Amygdala (tissue), 56 donors: ENCODE measurements at regions not wholly inside any gene's neighbourhood (a gene's known extent, or its start where the extent isn't known, plus 50 kb on each side); places are given as distances from the start of the nearest gene placed in this dataset.

ENCODE experiments used
- DNase-seq, 56 donors: peaks; one replicate each; lab custom pipeline; 2025; lab: John Stamatoyannopoulos, UW

DNA sequence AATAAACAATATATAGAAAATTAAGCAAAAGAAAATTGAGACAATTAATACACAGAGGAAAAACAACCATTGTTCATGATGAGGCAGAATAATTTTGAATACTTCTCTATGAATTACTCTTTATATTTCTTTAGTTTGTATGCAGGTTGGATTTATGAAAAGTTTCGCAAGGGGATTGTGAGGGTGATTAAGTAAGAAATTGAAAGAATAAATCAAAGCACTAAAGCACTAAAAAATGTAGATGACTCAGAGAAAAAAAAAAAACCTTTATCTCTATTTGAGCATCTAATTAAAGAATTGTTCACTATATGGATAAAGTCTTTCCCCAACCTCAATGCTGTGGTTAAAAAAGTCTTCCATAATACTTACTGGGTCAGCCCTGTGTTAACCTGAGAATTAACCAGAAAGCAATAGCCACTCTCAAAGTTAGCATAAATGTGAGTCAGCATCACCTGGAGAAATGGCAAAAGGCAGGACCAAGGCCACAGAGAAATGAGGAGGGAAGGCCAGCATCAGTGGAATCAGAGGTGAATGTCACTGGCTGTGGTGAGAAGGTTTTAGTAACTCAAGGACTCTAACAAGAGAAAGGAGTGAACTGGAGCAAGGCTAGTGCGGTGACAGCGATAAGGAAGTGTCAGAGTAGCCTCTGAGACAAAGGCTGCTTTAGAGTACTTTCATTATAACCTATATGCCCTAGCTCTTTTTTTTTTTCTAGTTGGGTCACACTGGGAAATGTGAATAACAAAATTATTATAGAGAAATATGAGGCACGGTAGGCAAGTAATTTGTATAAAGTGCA lies 310.4 kb downstream of the KCNC2 start:
- DNase-seq = no peak

DNA sequence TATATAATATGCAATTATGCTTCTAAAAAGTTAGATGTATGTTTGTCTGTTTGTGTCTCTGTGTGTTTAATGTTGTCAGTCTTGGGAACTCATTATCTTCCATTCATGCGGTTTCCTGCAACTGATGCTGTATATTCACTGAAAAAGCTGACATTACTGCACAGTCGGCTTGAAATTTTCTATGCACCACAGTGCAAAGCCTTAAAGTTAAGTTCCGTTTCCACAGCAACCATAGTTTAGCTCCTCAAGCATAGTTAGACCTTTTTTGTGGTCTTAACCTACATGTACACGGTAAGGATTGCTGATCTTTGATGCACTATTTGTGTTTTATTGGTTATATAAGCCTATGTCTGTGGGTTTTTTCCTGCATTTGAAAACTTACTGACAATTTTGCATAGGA lies 309.4 kb downstream of the KCNC2 start:
- no peak for DNase-seq

DNA sequence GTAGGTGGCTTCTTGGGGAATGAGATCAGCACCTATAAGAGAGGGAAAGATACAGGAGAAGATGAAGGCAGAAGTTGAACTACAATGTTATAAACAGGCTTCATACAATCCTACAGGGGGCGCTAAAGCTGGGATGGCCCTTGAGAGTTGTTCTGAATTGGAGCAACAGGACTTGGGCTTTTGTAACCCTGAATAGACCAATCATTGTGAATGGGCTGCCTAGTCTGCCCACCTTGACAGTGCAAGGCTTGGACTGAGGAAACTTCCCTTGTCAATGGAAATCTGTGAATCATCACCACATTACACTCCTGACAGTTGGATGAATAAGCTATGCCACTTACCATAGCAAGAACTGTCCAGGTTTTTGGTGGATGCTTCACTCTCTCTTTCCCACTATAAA lies 306.1 kb downstream of the KCNC2 start:
- DNase-seq = no peak

DNA sequence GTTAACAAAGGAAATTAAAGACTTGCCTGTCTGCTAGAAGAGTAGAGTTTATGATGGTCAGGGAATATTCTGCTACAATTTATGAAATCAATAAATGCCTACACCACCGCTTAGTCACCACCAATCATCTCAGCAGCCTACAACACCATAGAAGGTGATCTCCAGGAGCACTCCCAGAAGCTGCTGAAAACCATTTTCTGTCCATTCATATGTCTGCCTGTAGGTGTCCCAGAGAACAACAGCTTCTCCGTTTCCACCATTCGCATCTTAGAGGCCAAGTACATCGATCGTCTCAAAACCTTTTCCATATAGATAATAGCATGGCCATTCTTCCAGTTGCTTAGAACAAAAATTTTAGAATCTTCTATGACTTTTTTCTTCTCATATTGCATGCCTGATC lies 303.4 kb downstream of the KCNC2 start:
- no peak for DNase-seq

DNA sequence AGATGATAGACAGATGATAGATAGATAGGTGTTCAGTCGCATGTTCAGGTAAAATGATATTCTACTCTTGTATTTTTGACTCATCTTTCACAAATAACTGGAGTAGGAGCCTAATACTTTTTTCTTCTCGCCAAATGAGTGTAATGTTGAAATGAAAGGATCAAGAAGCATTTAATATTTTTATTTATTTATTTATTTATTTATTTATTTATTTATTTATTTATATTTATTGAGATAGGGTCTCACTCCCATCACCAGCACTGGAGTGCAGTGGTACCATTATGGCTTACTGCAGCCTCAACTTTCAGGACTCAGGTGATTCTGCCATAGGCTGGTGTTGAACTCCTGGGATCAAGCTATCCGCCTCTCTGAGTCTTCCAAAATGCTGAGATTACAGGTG lies 298.8 kb downstream of the KCNC2 start:
- no peak for DNase-seq

DNA sequence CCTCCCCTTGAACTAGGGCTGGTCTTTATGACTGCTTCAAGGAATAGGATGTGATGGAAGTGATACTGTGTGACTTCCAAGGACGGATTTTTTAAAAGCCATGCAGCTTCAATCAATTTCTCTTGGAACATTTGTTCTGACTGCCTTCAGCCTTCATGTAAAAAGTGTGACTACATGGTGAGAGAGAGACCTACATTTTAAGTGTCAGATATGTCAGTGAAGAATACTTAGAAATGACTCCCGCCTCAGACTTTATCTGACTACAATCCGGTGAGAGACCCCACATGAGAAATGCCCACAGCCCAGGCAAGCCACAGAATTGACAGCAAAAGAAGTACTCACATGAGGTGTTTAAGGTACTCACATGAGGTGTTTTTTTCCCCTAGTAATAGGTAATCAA lies 295.3 kb downstream of the KCNC2 start:
- no peak for DNase-seq

DNA sequence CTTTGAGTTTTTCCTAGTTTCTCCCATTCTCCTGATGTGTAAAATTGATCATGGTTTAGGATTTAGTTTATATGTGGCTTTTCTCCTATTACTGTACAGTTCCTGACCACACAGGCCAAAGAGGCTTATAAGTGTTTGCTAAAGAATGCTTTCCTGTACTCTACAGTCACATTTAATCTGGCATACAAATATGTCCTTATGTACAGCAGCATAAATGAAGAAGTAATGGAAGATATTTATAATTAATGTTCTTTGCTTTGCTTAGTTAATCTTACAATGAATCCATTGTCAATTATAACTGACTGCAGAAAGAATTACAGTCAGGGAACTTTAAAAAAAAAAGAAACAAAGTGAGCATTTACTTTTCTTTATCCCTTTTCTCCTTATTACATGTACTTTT lies 293.9 kb downstream of the KCNC2 start:
- no peak for DNase-seq

DNA sequence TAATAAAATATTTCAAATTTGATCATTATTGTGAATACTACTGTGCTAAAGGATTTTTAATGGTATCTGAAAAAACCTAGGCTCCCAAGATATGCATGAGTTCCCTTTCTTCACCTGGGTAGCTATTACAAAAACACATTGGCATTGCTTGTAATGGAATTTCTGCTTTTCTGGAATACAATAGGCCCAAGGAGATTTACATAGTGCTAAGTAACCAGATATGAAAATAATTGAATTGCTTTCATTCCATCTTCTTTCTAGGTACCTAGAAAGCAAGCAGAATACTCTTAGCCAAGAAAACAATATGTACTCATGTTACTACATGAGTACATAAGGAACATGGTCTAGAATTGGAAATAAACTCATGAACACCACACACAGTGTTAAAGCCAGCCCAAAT lies 291.9 kb downstream of the KCNC2 start:
- no peak for DNase-seq

DNA sequence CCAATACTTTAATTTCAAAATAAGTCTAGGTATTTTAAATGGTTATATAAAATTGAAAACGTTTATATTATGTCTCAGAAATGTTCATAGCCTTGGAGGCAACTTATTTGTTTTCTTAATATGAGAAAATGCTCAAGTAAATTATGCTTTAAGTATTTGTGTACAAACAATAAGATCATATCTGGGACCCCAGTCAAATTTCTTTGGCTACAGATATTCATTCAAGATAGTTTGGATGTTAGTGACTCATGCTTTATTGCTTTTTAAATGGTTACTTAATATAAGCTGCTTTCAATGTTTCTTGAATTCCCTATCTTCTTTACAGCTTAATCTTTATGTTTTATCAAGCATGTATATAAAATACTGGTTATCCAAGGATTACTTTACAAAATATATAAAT lies 291.3 kb downstream of the KCNC2 start:
- no peak for DNase-seq

DNA sequence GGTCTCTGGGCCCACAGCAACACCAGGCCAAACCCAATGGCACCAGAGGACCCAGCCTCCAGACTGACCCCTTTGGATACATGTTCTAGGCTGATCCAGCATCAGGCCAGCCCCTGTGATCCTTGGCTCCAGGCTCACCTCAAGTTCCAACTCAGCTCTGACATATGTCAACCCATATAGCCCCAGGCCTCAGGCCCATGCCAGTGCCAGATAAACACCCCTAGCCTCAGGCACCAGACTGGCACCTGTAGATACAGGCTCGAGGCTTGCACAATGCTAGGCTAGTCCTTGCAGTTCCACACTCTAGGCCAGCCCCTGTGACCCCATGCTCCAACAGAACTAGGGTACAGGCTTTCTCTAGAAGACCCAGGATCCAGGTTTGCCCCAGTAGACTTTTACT lies 287.5 kb downstream of the KCNC2 start:
- DNase-seq = no peak

DNA sequence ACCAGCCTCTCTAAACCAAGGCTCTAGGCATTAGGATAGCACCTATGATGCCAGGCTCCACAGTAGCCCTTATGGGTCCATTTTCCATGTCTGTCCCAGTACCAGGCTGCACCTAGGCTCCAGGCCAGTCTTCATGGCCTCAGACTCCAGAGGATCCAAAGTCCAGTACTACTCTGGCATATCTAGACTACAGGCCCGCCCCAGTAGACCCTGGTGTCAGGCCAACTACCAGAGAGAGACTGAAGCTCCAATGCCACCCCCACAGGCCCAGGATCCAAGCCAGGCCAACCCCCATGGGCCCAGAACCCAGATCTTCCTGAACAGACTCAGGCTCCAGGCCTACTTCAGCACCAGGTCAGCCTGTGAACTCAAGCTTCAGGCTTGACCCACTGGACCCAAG lies 287.0 kb downstream of the KCNC2 start:
- no peak for DNase-seq

DNA sequence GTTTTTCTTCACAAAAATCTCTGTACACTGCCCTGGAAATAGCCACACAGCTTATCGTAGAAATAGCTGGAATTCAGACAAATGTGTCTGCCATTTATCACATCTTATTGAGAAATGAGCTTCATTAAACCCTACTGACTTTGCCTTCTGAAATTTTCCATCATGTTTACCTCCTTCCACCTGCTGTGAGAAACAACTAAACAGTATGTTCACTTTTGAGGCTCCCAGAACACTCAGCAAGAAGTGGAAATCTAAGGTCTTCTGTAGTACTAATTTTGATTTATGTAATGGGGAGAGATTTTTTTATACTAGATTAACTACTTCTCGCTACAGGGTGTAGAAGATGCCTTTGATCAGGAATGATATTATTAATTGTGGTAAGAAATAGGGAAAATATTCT lies 268.0 kb downstream of the KCNC2 start:
- no peak for DNase-seq

DNA sequence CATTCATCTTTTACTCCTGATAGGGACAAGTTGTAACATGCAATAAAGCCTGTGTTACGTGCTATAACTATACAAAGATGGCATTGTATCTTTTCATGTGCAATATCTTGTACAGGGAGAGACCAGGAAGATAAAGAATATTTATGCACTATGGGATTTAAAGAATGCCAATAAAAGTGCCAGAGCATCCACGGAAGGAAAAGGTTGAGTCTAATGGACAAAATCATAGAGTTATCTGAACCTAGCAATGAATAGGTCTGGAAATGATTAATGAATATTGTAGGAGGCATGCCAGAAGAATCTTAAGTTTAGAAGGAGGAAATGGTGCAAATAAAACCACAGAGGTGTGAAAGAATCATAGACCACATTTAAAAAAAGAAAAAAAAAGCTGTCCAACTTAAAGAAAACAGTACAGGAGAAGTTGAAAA lies 263.9 kb downstream of the KCNC2 start:
- no peak for DNase-seq

DNA sequence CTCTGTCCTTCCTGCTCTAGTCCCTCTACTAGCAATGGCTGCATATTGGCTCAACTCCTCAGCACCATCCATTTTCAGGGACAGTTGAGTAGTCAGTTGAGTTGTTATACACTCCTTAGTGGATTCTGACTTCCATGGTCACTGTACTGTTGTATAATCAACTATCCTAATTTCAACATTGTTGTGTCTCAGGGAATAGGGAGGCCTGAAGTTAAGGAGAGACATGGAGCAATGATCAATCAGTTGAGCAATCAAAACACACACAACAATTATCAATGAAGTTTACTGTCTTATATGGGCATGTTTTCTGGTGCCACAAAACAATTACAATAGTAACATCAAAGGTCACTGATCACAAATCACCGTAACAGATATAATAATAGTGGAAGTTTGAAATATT lies 255.9 kb downstream of the KCNC2 start:
- DNase-seq = no peak

DNA sequence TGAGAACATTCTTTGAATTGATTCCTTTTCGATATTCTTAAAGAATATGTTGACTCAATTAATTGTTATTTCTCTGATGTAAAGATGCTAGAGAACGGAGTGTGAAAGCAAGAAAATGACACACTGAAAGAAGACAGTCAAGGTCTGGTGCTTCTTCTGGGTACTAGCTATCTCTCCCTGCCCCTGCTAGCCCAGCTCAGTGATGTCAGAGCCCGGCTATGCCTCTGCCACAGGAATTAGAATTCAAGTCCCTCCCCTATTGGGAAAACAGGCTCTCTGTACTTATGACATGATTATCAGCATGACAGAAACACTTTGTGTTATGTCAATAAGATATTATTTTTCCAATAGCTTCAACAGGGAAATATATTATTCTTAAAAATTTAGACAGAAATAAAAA lies 252.4 kb downstream of the KCNC2 start:
- no peak for DNase-seq

DNA sequence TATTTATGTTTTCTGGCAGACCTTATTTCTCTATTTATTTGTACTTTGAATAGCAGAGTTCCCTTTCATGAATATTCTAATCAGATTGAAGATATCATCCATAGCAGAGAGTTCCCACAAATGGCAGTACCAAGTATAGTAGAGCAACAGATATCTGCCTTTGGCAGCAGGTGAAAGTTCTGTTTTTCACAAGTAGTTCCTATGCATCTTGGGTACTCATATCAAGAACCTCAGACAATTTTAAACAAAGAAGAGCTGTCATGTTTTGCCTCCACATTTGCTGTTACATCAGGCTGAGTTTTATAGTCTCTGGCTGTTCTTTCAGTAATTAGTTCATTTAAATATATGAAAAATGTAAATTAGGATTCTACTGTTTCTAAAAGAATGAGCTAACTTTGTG lies 252.0 kb downstream of the KCNC2 start:
- no peak for DNase-seq

DNA sequence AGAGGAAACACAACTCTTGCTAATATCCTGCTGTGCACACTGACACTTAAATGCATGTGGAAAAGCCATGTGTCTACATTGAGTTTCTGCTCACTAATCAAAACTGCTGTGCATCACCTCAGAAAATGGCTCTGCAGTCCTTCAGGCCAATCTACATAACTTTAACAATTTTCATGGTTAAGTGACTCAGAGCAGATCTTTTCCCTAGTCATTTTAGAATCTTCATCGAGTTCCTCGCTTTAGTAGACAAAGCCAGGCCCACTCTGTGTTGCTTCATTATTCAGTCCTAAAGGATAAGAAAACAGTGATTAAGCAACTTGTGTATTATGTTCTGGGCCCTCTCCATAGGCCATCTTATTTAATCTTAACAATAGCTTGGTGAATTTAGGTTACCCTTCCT lies 250.0 kb downstream of the KCNC2 start:
- DNase-seq = no peak

DNA sequence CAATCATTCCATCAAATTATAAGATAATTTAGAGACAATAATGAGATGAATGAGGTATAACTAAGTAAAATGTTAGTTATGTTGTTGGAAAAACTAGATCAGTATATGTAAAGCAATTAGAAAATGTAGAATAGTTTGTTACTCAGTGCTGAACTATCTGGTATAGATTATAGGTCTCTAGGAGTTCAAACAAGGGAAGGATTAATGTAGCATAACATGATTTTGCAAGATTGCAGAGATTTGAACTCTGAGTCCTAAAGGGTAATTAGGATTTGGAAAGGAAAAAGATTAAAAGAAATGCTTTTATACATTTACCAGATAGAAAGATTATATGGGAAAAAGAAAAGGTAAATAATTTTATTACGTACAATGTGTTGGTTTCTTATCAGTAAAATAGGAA lies 246.3 kb downstream of the KCNC2 start:
- no peak for DNase-seq

DNA sequence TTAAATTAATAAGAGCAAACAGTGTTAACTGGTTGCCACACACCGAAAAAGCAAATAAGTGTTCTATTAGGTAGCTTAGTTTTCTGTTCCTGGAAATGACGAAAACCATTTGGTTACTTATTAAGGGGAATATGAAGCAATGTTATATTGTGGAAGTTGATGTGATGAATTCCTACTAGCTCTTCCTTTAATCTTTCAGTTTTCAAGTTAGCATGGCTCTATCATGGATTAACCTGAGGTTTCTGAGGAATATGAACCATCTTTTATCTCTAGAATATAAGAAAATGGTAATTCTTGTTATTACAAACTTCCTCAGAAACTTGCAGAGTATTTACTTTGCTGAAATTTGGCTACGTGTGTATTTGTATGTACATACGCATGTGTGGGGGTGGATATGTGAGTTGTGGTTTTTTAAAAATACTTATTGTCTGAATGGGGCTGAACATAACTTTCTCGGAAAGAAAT lies 245.7 kb downstream of the KCNC2 start:
- DNase-seq = no peak

DNA sequence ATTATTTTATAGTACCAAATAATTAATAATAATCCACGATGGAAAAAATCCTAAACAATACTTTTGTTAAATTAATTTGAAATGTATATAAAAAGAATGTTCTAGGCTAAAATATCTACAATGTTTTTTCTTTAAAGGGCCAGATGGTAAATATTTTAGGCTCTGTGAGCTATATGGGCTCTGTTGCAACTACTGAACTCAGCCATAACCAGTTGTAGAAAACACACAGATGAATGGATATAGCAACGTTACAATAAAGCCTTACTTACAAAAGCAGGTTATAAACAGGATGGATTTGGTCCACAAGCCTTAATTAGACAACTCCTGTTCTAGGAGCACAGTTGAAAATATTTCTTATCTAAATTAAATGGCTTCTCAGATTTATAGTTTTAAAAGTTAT lies 245.2 kb downstream of the KCNC2 start:
- no peak for DNase-seq

DNA sequence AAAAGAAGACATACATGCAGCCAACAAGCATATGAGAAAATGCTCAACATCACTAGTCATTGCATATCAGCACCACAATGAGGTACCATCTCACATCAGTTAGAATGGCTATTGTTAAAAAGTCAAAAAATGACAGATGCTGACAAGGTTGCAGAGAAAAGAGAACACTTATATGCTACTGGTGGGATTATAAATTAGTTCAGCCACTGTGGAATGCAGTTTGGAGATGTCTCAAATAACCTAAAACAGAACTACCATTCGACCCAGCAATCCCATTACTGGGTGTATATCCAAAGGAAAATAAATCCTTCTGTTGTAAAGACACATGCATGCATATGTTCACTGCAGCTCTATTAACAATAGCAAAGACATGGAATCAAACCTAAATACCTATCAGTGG lies 238.4 kb downstream of the KCNC2 start:
- DNase-seq = no peak

DNA sequence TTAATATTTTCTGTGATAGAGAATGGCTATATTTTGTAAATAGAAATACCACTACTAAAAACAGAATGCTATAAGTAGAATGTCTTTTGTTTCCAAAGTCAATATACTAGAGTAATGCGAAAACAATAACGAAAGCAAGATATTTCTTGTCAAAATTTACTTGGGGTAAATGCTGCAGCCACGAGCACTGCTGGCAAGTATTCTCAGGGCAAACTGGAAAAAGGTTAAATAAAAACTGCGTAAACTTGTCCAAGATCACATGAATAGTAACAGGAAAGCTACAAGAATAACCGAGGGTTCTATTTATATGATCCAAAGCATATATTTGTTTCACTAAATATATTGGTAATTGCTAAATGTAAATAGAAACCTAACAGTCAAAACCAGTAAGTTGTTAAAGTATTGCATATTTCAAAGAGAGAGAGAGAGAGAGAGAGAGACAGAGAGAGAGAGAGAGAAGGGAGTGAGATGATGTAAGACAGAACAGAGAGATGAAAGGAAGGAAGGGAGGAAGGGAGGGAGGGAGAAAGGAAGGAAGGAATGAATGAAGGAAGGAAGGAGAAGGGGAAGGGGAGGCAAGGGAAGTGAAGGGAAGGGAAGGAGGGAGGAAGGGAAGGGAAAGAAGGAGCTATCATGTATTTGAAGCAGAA lies 231.7 kb downstream of the KCNC2 start:
- DNase-seq = no peak
